ENCODE measurements at regions not wholly inside any gene's neighbourhood (a gene's known extent, or its start where the extent isn't known, plus 50 kb on each side); places are given as distances from the start of the nearest gene placed in this dataset.

- no peaks in the 10 kb centered on the region for H3K79me2 ChIP-seq (ENCODE audit: control insufficient read depth, insufficient read depth, low read length)
- no TSS peak for BruUV-seq (replicated peaks)
- FAIRE-seq: no peak
- ATAC-seq: no peak
- no peaks in the 10 kb centered on the region for H3K4me1 ChIP-seq (replicated peaks in 1 of 2; ENCODE audit: control insufficient read depth in 2 of 2, insufficient read depth in 2 of 2, low read length in 2 of 2)
- no peak for TF ChIP-seq ZNF57 (CRISPR knock-in tag; IDR thresholded peaks at IDR 0.05)
- no peak for TF ChIP-seq ZBTB17 (CRISPR knock-in tag; IDR thresholded peaks at IDR 0.05)
- no peak for TF ChIP-seq SRSF7 (optimal IDR thresholded peaks at IDR 0.05; ENCODE audit: low read depth, low read length)
- no peak for TF ChIP-seq ZBTB43 (CRISPR knock-in tag; IDR thresholded peaks at IDR 0.05)
- no peak for TF ChIP-seq SMARCA5 (IDR thresholded peaks at IDR 0.05)
- TF ChIP-seq SETDB1 (IDR thresholded peaks at IDR 0.05; ENCODE audit: low read length): no peak
- TF ChIP-seq ZNF551 (CRISPR knock-in tag; IDR thresholded peaks at IDR 0.05): no peak
- TF ChIP-seq HLTF (IDR thresholded peaks at IDR 0.05): no peak
- no peak for TF ChIP-seq RB1 (IDR thresholded peaks at IDR 0.05; ENCODE audit: low read depth)
- TF ChIP-seq ZNF41 (CRISPR knock-in tag; conservative IDR thresholded peaks at IDR 0.05): no peak
- no peak for TF ChIP-seq KDM1A (IDR thresholded peaks at IDR 0.05)
- no peak for TF ChIP-seq TAF1 (IDR thresholded peaks at IDR 0.05; ENCODE audit: control insufficient read depth, extremely low read depth, insufficient read depth, low read length, severe bottlenecking)
- TF ChIP-seq SMC3 (conservative IDR thresholded peaks at IDR 0.05; ENCODE audit: insufficient read depth, low read depth, low read length): no peak
- no peak for TF ChIP-seq ZBED1 (IDR thresholded peaks at IDR 0.05)
- TF ChIP-seq ZBTB9 (CRISPR knock-in tag; IDR thresholded peaks at IDR 0.05): no peak
- TF ChIP-seq THRAP3 (IDR thresholded peaks at IDR 0.05; ENCODE audit: borderline replicate concordance): no peak
- no peak for TF ChIP-seq CBX1 (IDR thresholded peaks at IDR 0.05; ENCODE audit: low read depth)
- no peak for TF ChIP-seq ZC3H11A (IDR thresholded peaks at IDR 0.05; ENCODE audit: low read depth, low read length)
- no peak overlapping the region for H2AFZ ChIP-seq (ENCODE audit: low read depth, low read length)
- WGBS (ENCODE audit: insufficient coverage, low coverage, missing lambda C conversion rate): 4% methylated on average over 5 of the region's 5 CpGs
- no peaks in the 10 kb centered on the region for H3K9me3 ChIP-seq (replicated peaks; ENCODE audit: control insufficient read depth, insufficient read depth, low read depth, low read length)
- intact Hi-C loops (cut with micrococcal nuclease) (no loop called here), in situ Hi-C loops (cut with MboI) (no loop called here)
- CTCF ChIA-PET (ENCODE audit: low intra/inter-chr PET ratio): no interaction called here
- POLR2A ChIA-PET: interaction anchor here (0.6 kb wide), 1 partner anchor 201 kb away, joined by 3 read pairs; no protein-coding TSS in a partner anchor
- peaks cover 3 to 22% of the 10 kb centered on the region in 2 experiments; a peak in 4 of 5 replicates for H3K27me3 ChIP-seq (ENCODE audit: control insufficient read depth in 2 of 2, insufficient read depth in 2 of 2, low read length in 2 of 2)
- no peak overlapping the region for H3K9ac ChIP-seq (ENCODE audit: insufficient read depth in 1 of 2, low read depth in 2 of 2, low read length in 2 of 2)
- no peak overlapping the region for H3K27ac ChIP-seq (ENCODE audit: extremely low read depth, low read depth, low read length)
- DNase-seq (ENCODE audit: extremely low read depth in 1 of 4, low spot score in 3 of 4): peak in 1 of 4 experiments; percentile 10
- H3K4me3 ChIP-seq: no peak overlapping the region
- 0 out of 2 replicates have a peak, but pooled peaks cover 4% of the 10 kb centered on the region for H4K20me1 ChIP-seq (replicated peaks; ENCODE audit: control insufficient read depth, insufficient read depth, low read length)
- no peak overlapping the region for H3K4me2 ChIP-seq (ENCODE audit: insufficient read depth, low read length)
- no peaks in the 10 kb centered on the region for H3K9me1 ChIP-seq (ENCODE audit: control insufficient read depth, insufficient read depth, low read length)
- no peaks in the 10 kb centered on the region for H3K36me3 ChIP-seq (ENCODE audit: control insufficient read depth, insufficient read depth, low read length)
Measured at GRCh38 chr2:122007577-122007976, 252.1 kb downstream of the TSN start.
